Stomach (tissue), 8 donors: ENCODE measurements at regions not wholly inside any gene's neighbourhood (a gene's known extent, or its start where the extent isn't known, plus 50 kb on each side); places are given as distances from the start of the nearest gene placed in this dataset.

Experiments used
- DNase-seq, 2 donors: peaks; one replicate each; pipeline versions ENCODE4 v3.0.0 to v3.0.0-alpha.2; 2013 to 2019
- H3K27ac ChIP-seq, 5 donors: fragments of 200-600 bp in 4 of 5; sonication (generic) in 4 of 5; one replicate each; pipeline ENCODE4 v1.5.1; 2013 to 2019; ENCODE audit warnings: mild to moderate bottlenecking in 1 of 5, moderate library complexity in 1 of 5
- H3K27me3 ChIP-seq, 3 donors: fragments of 200-600 bp; sonication (generic); one replicate each; pipeline ENCODE4 v1.5.1; 2017 to 2019; ENCODE audit warnings: mixed run types in 1 of 3
- H3K36me3 ChIP-seq, 4 donors: fragments of 200-600 bp; sonication (generic); 1 replicate in 3 of 4; 2 replicates in 1 of 4; pipeline ENCODE4 v1.5.1; 2016 to 2019
- H3K4me1 ChIP-seq, 4 donors: fragments of 200-600 bp; sonication (generic); one replicate each; pipeline ENCODE4 v1.5.1; 2016 to 2019
- H3K4me3 ChIP-seq, 4 donors: fragments of 200-600 bp; sonication (generic) in 3 of 4; one replicate each; pipeline ENCODE4 v1.5.1; 2016 to 2019; ENCODE audit warnings: mild to moderate bottlenecking in 1 of 4
- H3K9me3 ChIP-seq, 4 donors: fragments of 200-600 bp; sonication (generic); one replicate each; pipeline ENCODE4 v1.5.1; 2016 to 2019
- EP300 ChIP-seq: sonication (generic); formaldehyde crosslinking; IDR thresholded peaks from one replicate; pipeline ENCODE4 v1.6.1; 2017; ENCODE audit warnings: antibody characterized with exemption
- POLR2A ChIP-seq, 4 donors: fragments of 450-650 bp; IDR thresholded peaks; one replicate each; pipeline ENCODE4 v1.6.1; 2016; ENCODE audit warnings: antibody characterized with exemption in 4 of 4, control low read depth in 2 of 4, mild to moderate bottlenecking in 1 of 4, moderate library complexity in 1 of 4
- POLR2AphosphoS5 ChIP-seq, 3 donors: sonication (generic); formaldehyde crosslinking; IDR thresholded peaks; one replicate each; pipeline ENCODE4 v1.6.1; 2016; ENCODE audit warnings: antibody characterized with exemption in 3 of 3
- WGBS, 5 donors: extraction: QIAGEN DNeasy Blood & Tissue Kit in 3 of 5; methylation state at CpG; one replicate each; pipeline versions ENCODE4 v1.1.5 to v1.1.7; 2013 to 2018; 5-methylcytosine and 5-hydroxymethylcytosine counted together
- intact Hi-C: fragments of 100-400 bp; cut with DNase I; formaldehyde crosslinking; loops from one replicate; pipeline ENCODE4 v1.15.1; 2023; ENCODE audit warnings: low total_unique reads
- TF ChIP-seq, protein P1 (sequence below), 7 experiments: fragments of 450-650 bp in 4 of 7; fragments of 200-600 bp in 3 of 7; sonication (generic) in 3 of 7; IDR thresholded peaks; one replicate each; pipeline ENCODE4 v1.5.1; 2016 to 2019; ENCODE audit warnings: antibody characterized with exemption in 7 of 7, control low read depth in 2 of 7, mild to moderate bottlenecking in 1 of 7
- donor health status: healthy with polysubstance abuse.
- donor health status: Bipolar disorder and iron deficiency.
- donor health status: healthy.

DNA sequence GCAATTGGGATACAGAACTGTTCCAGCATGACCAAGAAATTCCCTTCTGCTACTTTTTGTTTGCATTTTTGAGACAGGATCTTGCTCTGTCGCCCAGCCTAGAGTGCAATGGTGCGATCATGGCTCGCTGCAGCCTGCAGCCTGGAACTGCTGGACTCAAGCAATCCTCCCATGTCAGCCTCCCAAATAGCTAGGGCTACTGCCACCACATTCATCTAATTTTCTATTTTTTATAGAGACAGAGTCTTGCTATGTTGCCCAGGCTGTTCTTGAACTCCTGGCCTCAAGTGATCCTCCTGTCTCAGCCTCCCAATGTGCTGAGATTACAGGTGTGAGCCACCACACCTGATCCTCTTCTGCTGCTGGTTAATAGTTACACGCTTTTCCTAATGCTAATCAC lies 204.9 kb downstream of the SOX4 start:
- intact Hi-C loops = no loop called here
- Histone ChIP-seq H3K36me3 (no peaks in the 10 kb centered on the region), H3K4me1 (no peaks in the 10 kb centered on the region), H3K4me3 (no peak overlapping the region), H3K27me3 (no peaks in the 10 kb centered on the region), H3K27ac (no peak overlapping the region), H3K9me3 (no peaks in the 10 kb centered on the region)
- no peak for DNase-seq
- TF ChIP-seq EP300 = no peak
- no peak for TF ChIP-seq POLR2A (IDR thresholded peaks at IDR 0.05)
- TF ChIP-seq, protein P1, sequence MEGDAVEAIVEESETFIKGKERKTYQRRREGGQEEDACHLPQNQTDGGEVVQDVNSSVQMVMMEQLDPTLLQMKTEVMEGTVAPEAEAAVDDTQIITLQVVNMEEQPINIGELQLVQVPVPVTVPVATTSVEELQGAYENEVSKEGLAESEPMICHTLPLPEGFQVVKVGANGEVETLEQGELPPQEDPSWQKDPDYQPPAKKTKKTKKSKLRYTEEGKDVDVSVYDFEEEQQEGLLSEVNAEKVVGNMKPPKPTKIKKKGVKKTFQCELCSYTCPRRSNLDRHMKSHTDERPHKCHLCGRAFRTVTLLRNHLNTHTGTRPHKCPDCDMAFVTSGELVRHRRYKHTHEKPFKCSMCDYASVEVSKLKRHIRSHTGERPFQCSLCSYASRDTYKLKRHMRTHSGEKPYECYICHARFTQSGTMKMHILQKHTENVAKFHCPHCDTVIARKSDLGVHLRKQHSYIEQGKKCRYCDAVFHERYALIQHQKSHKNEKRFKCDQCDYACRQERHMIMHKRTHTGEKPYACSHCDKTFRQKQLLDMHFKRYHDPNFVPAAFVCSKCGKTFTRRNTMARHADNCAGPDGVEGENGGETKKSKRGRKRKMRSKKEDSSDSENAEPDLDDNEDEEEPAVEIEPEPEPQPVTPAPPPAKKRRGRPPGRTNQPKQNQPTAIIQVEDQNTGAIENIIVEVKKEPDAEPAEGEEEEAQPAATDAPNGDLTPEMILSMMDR (IDR thresholded peaks at IDR 0.05) = no peak
- TF ChIP-seq POLR2AphosphoS5 (IDR thresholded peaks at IDR 0.05) = no peak
- 92 to 98% (median 95%) methylated on average over 4 of the region's 4 CpGs for WGBS, 5 donors

- TF ChIP-seq POLR2A (IDR thresholded peaks at IDR 0.05) = no peak
- TF ChIP-seq POLR2AphosphoS5 (IDR thresholded peaks at IDR 0.05) = no peak
- H3K27me3 ChIP-seq = no peaks in the 10 kb centered on the region
- no peaks in the 10 kb centered on the region for H3K4me1 ChIP-seq
- intact Hi-C loops = no loop called here
- H3K9me3 ChIP-seq = no peaks in the 10 kb centered on the region
- DNase-seq = no peak
- no peak overlapping the region for H3K4me3 ChIP-seq
- H3K36me3 ChIP-seq = no peaks in the 10 kb centered on the region
- WGBS, 5 donors = 67 to 76% (median 76%) methylated on average over 2 of the region's 2 CpGs
- H3K27ac ChIP-seq = no peak overlapping the region
Observed at GRCh38 chr6:21800330-21800729, 206.8 kb downstream of the SOX4 start.

DNA sequence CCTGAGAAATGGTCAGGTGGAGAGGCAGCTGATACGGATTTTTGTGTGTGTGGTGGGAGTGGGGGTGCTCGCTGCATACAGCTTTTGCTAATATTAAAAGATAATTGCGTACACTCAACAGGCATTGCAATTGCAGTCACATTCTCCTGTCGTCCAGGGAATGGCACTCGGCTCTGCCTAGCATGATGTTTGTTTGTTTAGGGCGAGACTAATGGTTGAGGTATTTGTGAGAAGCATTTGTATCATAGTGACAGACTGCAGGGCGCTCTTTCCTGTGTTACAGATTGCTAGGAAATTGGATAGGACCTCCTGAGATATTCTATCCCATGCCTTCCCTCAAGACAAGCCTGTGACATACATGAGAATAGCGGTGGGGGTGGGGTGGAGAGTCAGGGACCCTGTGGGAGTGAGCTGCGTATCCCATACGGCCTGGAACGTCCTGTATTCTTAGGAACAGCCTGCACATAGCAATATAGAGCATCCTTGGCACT lies 207.4 kb downstream of the SOX4 start:
- no peaks in the 10 kb centered on the region for H3K9me3 ChIP-seq
- no peaks in the 10 kb centered on the region for H3K36me3 ChIP-seq
- 67 to 81% (median 75%) methylated on average over 11 of the region's 11 CpGs for WGBS, 5 donors
- no peak overlapping the region for H3K27ac ChIP-seq
- H3K4me1 ChIP-seq = no peaks in the 10 kb centered on the region
- intact Hi-C loops = no loop called here
- TF ChIP-seq, protein P1 (IDR thresholded peaks at IDR 0.05) = no peak
- TF ChIP-seq POLR2AphosphoS5 (IDR thresholded peaks at IDR 0.05) = no peak
- TF ChIP-seq POLR2A (IDR thresholded peaks at IDR 0.05) = no peak
- TF ChIP-seq EP300 = no peak
- DNase-seq = peak in 1 of 2 donors; percentile 52
- no peaks in the 10 kb centered on the region for H3K27me3 ChIP-seq
- no peak overlapping the region for H3K4me3 ChIP-seq

- WGBS, 5 donors = 52 to 69% (median 65%) methylated on average over 1 of the region's 1 CpG
- H3K36me3 ChIP-seq = no peaks in the 10 kb centered on the region
- H3K27me3 ChIP-seq = no peaks in the 10 kb centered on the region
- peak overlapping the region in 2 of 5 donors; percentile 18 to 19 for H3K27ac ChIP-seq
- no peak for TF ChIP-seq POLR2AphosphoS5 (IDR thresholded peaks at IDR 0.05)
- no peak for TF ChIP-seq POLR2A (IDR thresholded peaks at IDR 0.05)
- TF ChIP-seq, protein P1 (IDR thresholded peaks at IDR 0.05) = no peak
- no peak for TF ChIP-seq EP300
- intact Hi-C loops = no loop called here
- DNase-seq = no peak
- H3K4me3 ChIP-seq = no peak overlapping the region
- H3K4me1 ChIP-seq = no peaks in the 10 kb centered on the region
- H3K9me3 ChIP-seq = no peaks in the 10 kb centered on the region
Observed at GRCh38 chr6:21801446-21802174, 208.1 kb downstream of the SOX4 start.
